ENCODE measurements at regions not wholly inside any gene's neighbourhood (a gene's known extent, or its start where the extent isn't known, plus 50 kb on each side); places are given as distances from the start of the nearest gene placed in this dataset.

- TF ChIP-seq POLR2A (IDR thresholded peaks at IDR 0.05; ENCODE audit: low read length), result no peak
- no peak for TF ChIP-seq GATA1 (IDR thresholded peaks at IDR 0.05; ENCODE audit: low read depth, low read length)
These were observed 110.1 kb upstream of the KIF5B start for GRCh38 chr10:32166365-32166764.
